ENCODE measurements at regions not wholly inside any gene's neighbourhood (a gene's known extent, or its start where the extent isn't known, plus 50 kb on each side); places are given as distances from the start of the nearest gene placed in this dataset.

GRCh38 chr12:102759466-102759865 is 157.6 kb downstream of the PAH start:
- TF ChIP-seq HDGF (IDR thresholded peaks at IDR 0.05; ENCODE audit: borderline replicate concordance) (no peak), L3MBTL2 (conservative IDR thresholded peaks at IDR 0.05) (no peak)
